GM12878 (cell line): ENCODE measurements at regions not wholly inside any gene's neighbourhood (a gene's known extent, or its start where the extent isn't known, plus 50 kb on each side); places are given as distances from the start of the nearest gene placed in this dataset.

Source experiments
- ATAC-seq: fragments of 200-7000 bp; cut with Tn5 transposase; 3 replicates; pipeline ENCODE4 v1.9.1; 2020; ENCODE audit warnings: mild to moderate bottlenecking, moderate library complexity
- BruUV-seq: library from RNA; stranded (reverse); fragments of 400-500 nt; replicated peaks from 2 replicates; lab custom pipeline; 2021; lab: Mats Ljungman, UMichigan
- CTCF ChIA-PET: fragments of 300-600 bp; sonication (Branson Sonifier 250); formaldehyde crosslinking; extraction: SDS; loops from one replicate; lab custom pipeline; 2021; ENCODE audit warnings: inconsistent platforms; lab: Yijun Ruan, JAX
- POLR2A ChIA-PET: fragments of 350-600 bp; formaldehyde crosslinking; extraction: SDS; loops from one replicate; lab custom pipeline; 2021; ENCODE audit warnings: inconsistent platforms; lab: Charles Lee
- RAD21 ChIA-PET: fragments of 300-600 bp; sonication (Branson Sonifier 250); formaldehyde crosslinking; loops from one replicate; lab custom pipeline; 2023; ENCODE audit warnings: antibody characterized with exemption; ENCODE audit not compliant: unreplicated experiment; lab: Charles Lee
- SMC1A ChIA-PET: fragments of 300-600 bp; sonication (Branson Sonifier 250); formaldehyde crosslinking; loops from one replicate; lab custom pipeline; 2023; ENCODE audit not compliant: unreplicated experiment, uncharacterized antibody; lab: Charles Lee
- DNase-seq: peaks from one replicate; pipeline ENCODE4 v3.0.0-alpha.2; 2011; ENCODE audit warnings: low read depth, low spot score
- FAIRE-seq: peaks from 3 replicates; lab custom pipeline; 2011; peaks lifted over from hg19 to GRCh38; lab: Jason Lieb, UNC
- H2AFZ ChIP-seq: 2 replicates; pipeline ENCODE4 v1.6.0; 2011; ENCODE audit warnings: low read depth, low read length, control low read depth; ENCODE audit not compliant: control insufficient read depth
- H3K27ac ChIP-seq: 2 replicates; pipeline ENCODE4 v1.5.1; 2011; ENCODE audit warnings: control low read depth; ENCODE audit not compliant: control insufficient read depth, insufficient read depth
- H3K27me3 ChIP-seq, 2 experiments: replicated peaks in 1 of 2; 2 replicates each; pipeline versions ENCODE4 v1.6.0 to v1.6.1; 2011; ENCODE audit warnings: low read length in 1 of 2; ENCODE audit not compliant: control insufficient read depth in 2 of 2, insufficient read depth in 2 of 2
- H3K36me3 ChIP-seq, 2 experiments: 2 replicates each; pipeline ENCODE4 v1.5.1; 2011; ENCODE audit warnings: low read length in 1 of 2; ENCODE audit not compliant: control insufficient read depth in 2 of 2, insufficient read depth in 2 of 2
- H3K4me1 ChIP-seq: 2 replicates; pipeline ENCODE4 v1.6.1; 2011; ENCODE audit warnings: mild to moderate bottlenecking, low read length, moderate library complexity, mixed read lengths; ENCODE audit not compliant: control insufficient read depth, insufficient read depth
- H3K4me2 ChIP-seq: 2 replicates; pipeline ENCODE4 v1.6.0; 2011; ENCODE audit warnings: control low read depth; ENCODE audit not compliant: control insufficient read depth, insufficient read depth
- H3K4me3 ChIP-seq: fragments of 200-600 bp; sonication (generic); 2 replicates; pipeline ENCODE4 v1.5.1; 2016
- H3K79me2 ChIP-seq: 2 replicates; pipeline ENCODE4 v1.6.0; 2011; ENCODE audit warnings: low read length; ENCODE audit not compliant: control insufficient read depth, insufficient read depth
- H3K9ac ChIP-seq: 2 replicates; pipeline ENCODE4 v1.8.0; 2011; ENCODE audit warnings: low read length, control low read depth, mixed read lengths; ENCODE audit not compliant: control insufficient read depth, insufficient read depth
- H3K9me3 ChIP-seq: replicated peaks from 3 replicates; pipeline ENCODE4 v1.5.1; 2011; ENCODE audit warnings: mild to moderate bottlenecking, low read length; ENCODE audit not compliant: control insufficient read depth, insufficient read depth
- H4K20me1 ChIP-seq: 2 replicates; pipeline ENCODE4 v1.6.0; 2011; ENCODE audit not compliant: control insufficient read depth, insufficient read depth
- CEBPZ ChIP-seq: fragments of 150-350 bp; IDR thresholded peaks from 2 replicates; pipeline ENCODE4 v1.6.1; 2016; ENCODE audit warnings: low read depth, low read length
- CREB1 ChIP-seq: IDR thresholded peaks from 2 replicates; pipeline ENCODE4 v1.6.1; 2012; ENCODE audit warnings: low read depth, mild to moderate bottlenecking, inconsistent platforms
- CUX1 ChIP-seq: IDR thresholded peaks from 2 replicates; pipeline ENCODE4 v1.6.1; 2012; ENCODE audit warnings: improper control_type of control experiment, low read depth, low read length; ENCODE audit not compliant: insufficient replicate concordance
- EGR1 ChIP-seq, 2 experiments: IDR thresholded peaks; 1 replicate in 1 of 2; 2 replicates in 1 of 2; pipeline ENCODE4 v1.6.1; 2011 to 2012; ENCODE audit warnings: low read depth in 2 of 2, low read length in 2 of 2, borderline replicate concordance in 1 of 2, mild to moderate bottlenecking in 1 of 2, moderate library complexity in 1 of 2
- HDAC2 ChIP-seq: fragments of 200-600 bp; sonication (generic); IDR thresholded peaks from 2 replicates; pipeline ENCODE4 v1.6.1; 2017
- IRF5 ChIP-seq: fragments of 450-650 bp; IDR thresholded peaks from 2 replicates; pipeline ENCODE4 v1.6.1; 2017; ENCODE audit warnings: borderline replicate concordance
- NFYB ChIP-seq: IDR thresholded peaks from 2 replicates; pipeline ENCODE4 v1.6.1; 2011; ENCODE audit warnings: low read depth, mild to moderate bottlenecking, low read length, improper control_type of control experiment, moderate library complexity; ENCODE audit not compliant: insufficient read depth
- POLR2AphosphoS2 ChIP-seq: IDR thresholded peaks from 2 replicates; pipeline ENCODE4 v1.6.1; 2011; ENCODE audit warnings: low read depth, mild to moderate bottlenecking, low read length, improper control_type of control experiment, moderate library complexity
- RB1 ChIP-seq: fragments of 450-650 bp; formaldehyde crosslinking; IDR thresholded peaks from 2 replicates; pipeline ENCODE4 v1.6.1; 2017; ENCODE audit warnings: mild to moderate bottlenecking, borderline replicate concordance
- SKIL ChIP-seq: fragments of 450-650 bp; IDR thresholded peaks from 2 replicates; pipeline ENCODE4 v1.6.1; 2017; ENCODE audit warnings: mild to moderate bottlenecking, low read depth, inconsistent platforms; ENCODE audit not compliant: poor library complexity, severe bottlenecking
- TARDBP ChIP-seq: IDR thresholded peaks from 2 replicates; pipeline ENCODE4 v1.6.1; 2016; ENCODE audit warnings: borderline replicate concordance
- ZNF24 ChIP-seq: fragments of 450-650 bp; IDR thresholded peaks from 2 replicates; pipeline ENCODE4 v1.6.1; 2017; ENCODE audit warnings: antibody characterized with exemption, mild to moderate bottlenecking
- WGBS: methylation state at CpG from one replicate; pipeline ENCODE4 v1.1.6; 2016; ENCODE audit warnings: low lambda C conversion rate; ENCODE audit not compliant: insufficient replicate concordance, insufficient coverage; ENCODE audit errors: missing lambda C conversion rate; 5-methylcytosine and 5-hydroxymethylcytosine counted together
- in situ Hi-C: fragments of 300-500 bp; cut with MboI; formaldehyde crosslinking; loops from 9 replicates; pipeline ENCODE4 v1.14.3; 2018; ENCODE audit warnings: mixed read lengths
- intact Hi-C: fragments of 100-400 bp; cut with micrococcal nuclease; formaldehyde crosslinking; loops from one replicate; pipeline ENCODE4 v1.14.2; 2022; ENCODE audit not compliant: unreplicated experiment

- CTCF ChIA-PET, result no interaction called here
- no peak for TF ChIP-seq NFYB
- TF ChIP-seq POLR2AphosphoS2, result no peak
- no peak for TF ChIP-seq TARDBP
- TF ChIP-seq CREB1, result no peak
- TF ChIP-seq EGR1 (IDR thresholded peaks at IDR 0.05; ENCODE audit: borderline replicate concordance in 1 of 2, low read depth in 2 of 2, low read length in 2 of 2), result no peak
- no peak for TF ChIP-seq SKIL
- no peak for TF ChIP-seq ZNF24
- TF ChIP-seq CEBPZ, result no peak
- no peak for TF ChIP-seq HDAC2
- no peak for TF ChIP-seq RB1
- TF ChIP-seq CUX1, result no peak
- no peak for TF ChIP-seq IRF5
Measured at GRCh38 chr15:62873203-62873602, 169.3 kb upstream of the TPM1 start.

More at GRCh38 chr15:62873203-62873602, 169.3 kb upstream of the TPM1 start:
- H3K4me1 ChIP-seq, result no peaks in the 10 kb centered on the region
- in situ Hi-C loops (no loop called here), intact Hi-C loops (no loop called here)
- H3K27me3 ChIP-seq, result peaks cover 0 to 3% of the 10 kb centered on the region in 2 experiments; a peak in 2 of 4 replicates
- no peaks in the 10 kb centered on the region for H3K9me3 ChIP-seq
- no peak overlapping the region for H3K4me2 ChIP-seq
- H3K36me3 ChIP-seq, result no peaks in the 10 kb centered on the region
- no peaks in the 10 kb centered on the region for H4K20me1 ChIP-seq
- whole genome bisulfite sequencing, result 34% methylated on average over 5 of the region's 5 CpGs
- ATAC-seq (no peak), FAIRE-seq (no peak), DNase-seq (no peak)
- no peak overlapping the region for H3K27ac ChIP-seq
- no peak overlapping the region for H2AFZ ChIP-seq
- H3K9ac ChIP-seq, result no peak overlapping the region
- BruUV-seq, result no TSS peak
- no peaks in the 10 kb centered on the region for H3K79me2 ChIP-seq
- POLR2A ChIA-PET, result no interaction called here
- RAD21 ChIA-PET, result no interaction called here
- H3K4me3 ChIP-seq, result no peak overlapping the region
- SMC1A ChIA-PET, result no interaction called here
